ENCODE measurements at regions not wholly inside any gene's neighbourhood (a gene's known extent, or its start where the extent isn't known, plus 50 kb on each side); places are given as distances from the start of the nearest gene placed in this dataset.

GRCh38 chr15:35874260-35874905 is 328.4 kb upstream of the DPH6 start:
- H2BK20ac ChIP-seq (ENCODE audit: low read depth, low read length): peak overlapping the region; percentile 38; the same call in 1 of the 2 replicates
- peak overlapping the region; percentile 21 for H3K14ac ChIP-seq (replicated peaks; ENCODE audit: low read depth, low read length)
- no peak overlapping the region for H4K91ac ChIP-seq (ENCODE audit: insufficient read depth, low read depth, low read length)
- in situ Hi-C loops (cut with MboI; ENCODE audit: low sequenced_read_pairs) (no loop called here), intact Hi-C loops (cut with micrococcal nuclease) (no loop called here), dilution Hi-C loops (cut with HindIII; ENCODE audit: low sequenced_read_pairs, unreplicated experiment) (no loop called here)
- H3K79me1 ChIP-seq (ENCODE audit: low read depth in 1 of 2, low read length in 2 of 2): no peaks in the 10 kb centered on the region
- ATAC-seq (ENCODE audit: low read depth) (peak; percentile 17; the same call in 1 of the 2 replicates), DNase-seq (peak; percentile 93)
- no peak overlapping the region for H3K23ac ChIP-seq (ENCODE audit: low read depth, low read length)
- peak overlapping the region; percentile 54; the same call in 1 of the 2 replicates for H4K5ac ChIP-seq (ENCODE audit: low read depth, low read length)
- no peaks in the 10 kb centered on the region for H3K27me3 ChIP-seq (ENCODE audit: control insufficient read depth, insufficient read depth, low read length)
- H4K20me1 ChIP-seq (ENCODE audit: insufficient read depth, low read length): no peaks in the 10 kb centered on the region
- no peak overlapping the region for H2AFZ ChIP-seq (replicated peaks; ENCODE audit: low read length, poor library complexity)
- no peak overlapping the region for H2AK9ac ChIP-seq (replicated peaks; ENCODE audit: low read depth, low read length, poor library complexity)
- peak overlapping the region; percentile 20; the same call in 1 of the 2 replicates for H2BK120ac ChIP-seq (ENCODE audit: low read depth, low read length)
- H2BK15ac ChIP-seq (ENCODE audit: low read depth, low read length): 0 out of 3 replicates have a peak overlapping the region, but pooled peaks have one; percentile 20
- H3K4ac ChIP-seq (ENCODE audit: low read depth, low read length): peak overlapping the region; percentile 37
- H2AK5ac ChIP-seq (ENCODE audit: low read depth, low read length): no peak overlapping the region
- no peak overlapping the region for H2BK5ac ChIP-seq (ENCODE audit: low read depth, low read length, poor library complexity, severe bottlenecking)
- CTCF ChIA-PET: interaction anchor here (0.5 kb wide), 1 partner anchor 11 kb away, joined by 4 read pairs; no protein-coding TSS in a partner anchor
- H3K56ac ChIP-seq (ENCODE audit: extremely low read depth, insufficient read depth, low read length): no peak overlapping the region
- H3K36me3 ChIP-seq (ENCODE audit: control insufficient read depth, insufficient read depth, low read length): no peaks in the 10 kb centered on the region
- no peaks in the 10 kb centered on the region for H3K9me3 ChIP-seq (ENCODE audit: control insufficient read depth, insufficient read depth, low read length)
- no peak overlapping the region for H4K8ac ChIP-seq (ENCODE audit: low read depth in 2 of 2, low read length in 2 of 2)
- POLR2A ChIA-PET (ENCODE audit: unreplicated experiment): no interaction called here
- peaks cover 4% of the 10 kb centered on the region for H3K4me1 ChIP-seq (ENCODE audit: control insufficient read depth, insufficient read depth, low read length)
- peak overlapping the region; percentile 64; the same call in 1 of the 2 replicates for H3K18ac ChIP-seq (ENCODE audit: low read depth, low read length)
- H3K4me2 ChIP-seq (ENCODE audit: low read depth, low read length): no peak overlapping the region
- no TSS peak for BruUV-seq (replicated peaks)
- no peaks in the 10 kb centered on the region for H3K9me1 ChIP-seq (ENCODE audit: insufficient read depth, low read length)
- TF ChIP-seq RAD21 (IDR thresholded peaks at IDR 0.05; ENCODE audit: low read length) (no peak), NFE2L2 (IDR thresholded peaks at IDR 0.05; ENCODE audit: low read depth, low read length) (peak; percentile 99), CEBPB (IDR thresholded peaks at IDR 0.05; ENCODE audit: low read depth, low read length) (peak; percentile 97), MAFK (IDR thresholded peaks at IDR 0.05; ENCODE audit: low read depth, low read length) (peak; percentile 85), FOS (IDR thresholded peaks at IDR 0.05; ENCODE audit: low read depth, low read length) (peak; percentile 51; the same call in 1 of the 2 replicates)
- TF ChIP-seq, protein P1, sequence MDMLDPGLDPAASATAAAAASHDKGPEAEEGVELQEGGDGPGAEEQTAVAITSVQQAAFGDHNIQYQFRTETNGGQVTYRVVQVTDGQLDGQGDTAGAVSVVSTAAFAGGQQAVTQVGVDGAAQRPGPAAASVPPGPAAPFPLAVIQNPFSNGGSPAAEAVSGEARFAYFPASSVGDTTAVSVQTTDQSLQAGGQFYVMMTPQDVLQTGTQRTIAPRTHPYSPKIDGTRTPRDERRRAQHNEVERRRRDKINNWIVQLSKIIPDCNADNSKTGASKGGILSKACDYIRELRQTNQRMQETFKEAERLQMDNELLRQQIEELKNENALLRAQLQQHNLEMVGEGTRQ (IDR thresholded peaks at IDR 0.05; ENCODE audit: low read depth, low read length): peak; percentile 68
- no peak overlapping the region for H3K9ac ChIP-seq (ENCODE audit: low read depth, low read length)
- H3K27ac ChIP-seq (ENCODE audit: insufficient read depth, low read length): no peak overlapping the region
- no peak overlapping the region for H3K4me3 ChIP-seq (ENCODE audit: insufficient read depth, low read depth, low read length)

Measured in IMR-90 (cell line).